Panc1 (cell line): ENCODE measurements at regions not wholly inside any gene's neighbourhood (a gene's known extent, or its start where the extent isn't known, plus 50 kb on each side); places are given as distances from the start of the nearest gene placed in this dataset.

Experiments used
- ATAC-seq: fragments of 200-7000 bp; cut with Tn5 transposase; 2 replicates; pipeline ENCODE4 v1.9.1; 2020; ENCODE audit warnings: mild to moderate bottlenecking, moderate library complexity
- BruUV-seq: library from RNA; stranded (reverse); fragments of 400-500 nt; replicated peaks from 2 replicates; lab custom pipeline; 2021; lab: Mats Ljungman, UMichigan
- CTCF ChIA-PET: fragments of 300-600 bp; sonication (Branson Sonifier 250); formaldehyde crosslinking; loops from one replicate; lab custom pipeline; 2022; ENCODE audit warnings: antibody characterized with exemption; lab: Charles Lee
- POLR2A ChIA-PET: fragments of 300-600 bp; sonication (Branson Sonifier 250); formaldehyde crosslinking; loops from one replicate; lab custom pipeline; 2022; ENCODE audit warnings: antibody characterized with exemption; lab: Charles Lee
- DNase-seq: peaks from one replicate; pipeline ENCODE4 v3.0.0-alpha.2; 2010; ENCODE audit warnings: low read depth, low spot score
- H3K27ac ChIP-seq: 2 replicates; pipeline ENCODE4 v1.5.1; 2011; ENCODE audit warnings: mild to moderate bottlenecking, low read length, inconsistent platforms
- H3K27me3 ChIP-seq: fragments of 200-500 bp; sonication (Bioruptor generic); 2 replicates; pipeline ENCODE4 v1.6.0; 2014; ENCODE audit warnings: low read length, inconsistent platforms; ENCODE audit not compliant: control insufficient read depth, insufficient read depth
- H3K36me3 ChIP-seq: fragments of 200-500 bp; sonication (Bioruptor generic); 2 replicates; pipeline ENCODE4 v1.5.1; 2014; ENCODE audit warnings: inconsistent platforms, mild to moderate bottlenecking, low read length, moderate library complexity; ENCODE audit not compliant: control insufficient read depth, insufficient read depth
- H3K4me1 ChIP-seq: 2 replicates; pipeline ENCODE4 v1.5.1; 2011; ENCODE audit warnings: inconsistent platforms, mild to moderate bottlenecking, low read length, moderate library complexity; ENCODE audit not compliant: control insufficient read depth, insufficient read depth
- H3K4me3 ChIP-seq, 2 experiments: 2 replicates each; pipeline ENCODE4 v1.5.1; 2011 to 2012; ENCODE audit warnings: low read depth in 2 of 2, low read length in 2 of 2, mild to moderate bottlenecking in 2 of 2, inconsistent platforms in 1 of 2, moderate library complexity in 1 of 2
- H3K9me3 ChIP-seq: fragments of 200-500 bp; sonication (Bioruptor generic); 2 replicates; pipeline ENCODE4 v1.5.1; 2014; ENCODE audit warnings: low read depth, mild to moderate bottlenecking, inconsistent platforms, low read length, moderate library complexity; ENCODE audit not compliant: control insufficient read depth, insufficient read depth
- CTCF ChIP-seq: fragments of 450-650 bp; IDR thresholded peaks from 2 replicates; pipeline ENCODE4 v1.5.1; 2017; ENCODE audit warnings: mild to moderate bottlenecking
- POLR2AphosphoS5 ChIP-seq: IDR thresholded peaks from 2 replicates; pipeline ENCODE4 v1.6.1; 2012; ENCODE audit warnings: mild to moderate bottlenecking, low read depth, low read length, moderate library complexity
- REST ChIP-seq, 2 experiments: IDR thresholded peaks; 2 replicates each; pipeline ENCODE4 v1.6.1; 2011 to 2012; ENCODE audit warnings: low read depth in 2 of 2, control low read depth in 1 of 2, low read length in 1 of 2, mild to moderate bottlenecking in 1 of 2, moderate library complexity in 1 of 2; ENCODE audit not compliant: insufficient read depth in 1 of 2
- SIN3A ChIP-seq: IDR thresholded peaks from 2 replicates; pipeline ENCODE4 v1.6.1; 2012; ENCODE audit warnings: low read depth, mild to moderate bottlenecking, low read length, moderate library complexity, borderline replicate concordance; ENCODE audit not compliant: insufficient read depth
- TCF7L2 ChIP-seq: IDR thresholded peaks from 2 replicates; pipeline ENCODE4 v1.6.1; 2011; ENCODE audit warnings: mild to moderate bottlenecking, low read depth, low read length, inconsistent platforms
- in situ Hi-C: cut with HindIII; loops from 2 replicates; pipeline ENCODE4 v1.10.0; 2016; ENCODE audit warnings: low sequenced_read_pairs, low pct_unique_long_range_greater_than_20kb
- intact Hi-C: fragments of 100-400 bp; cut with micrococcal nuclease; formaldehyde crosslinking; loops from one replicate; pipeline ENCODE4 v1.10.0; 2022; ENCODE audit not compliant: unreplicated experiment

GRCh38 chr18:41513438-41513837, 441.6 kb upstream of the PIK3C3 start:
- H3K4me3 ChIP-seq: no peak overlapping the region
- intact Hi-C loops: no loop called here
- no peaks in the 10 kb centered on the region for H3K36me3 ChIP-seq
- CTCF ChIA-PET: no interaction called here
- ATAC-seq: no peak
- H3K4me1 ChIP-seq: no peaks in the 10 kb centered on the region
- POLR2A ChIA-PET: no interaction called here
- in situ Hi-C loops: no loop called here
- no peaks in the 10 kb centered on the region for H3K27me3 ChIP-seq
- TF ChIP-seq TCF7L2 (no peak), POLR2AphosphoS5 (no peak), SIN3A (no peak), REST (IDR thresholded peaks at IDR 0.05; ENCODE audit: insufficient read depth in 1 of 2, low read depth in 2 of 2, low read length in 1 of 2) (no peak), CTCF (no peak)
- no TSS peak for BruUV-seq
- no peak overlapping the region for H3K27ac ChIP-seq
- DNase-seq: no peak
- no peaks in the 10 kb centered on the region for H3K9me3 ChIP-seq

- Histone ChIP-seq H3K9me3 (no peaks in the 10 kb centered on the region), H3K27me3 (no peaks in the 10 kb centered on the region), H3K4me1 (no peaks in the 10 kb centered on the region), H3K4me3 (no peak overlapping the region), H3K36me3 (no peaks in the 10 kb centered on the region), H3K27ac (no peak overlapping the region)
- intact Hi-C loops: no loop called here
- CTCF ChIA-PET: no interaction called here
- BruUV-seq: no TSS peak
- no peak for ATAC-seq
- POLR2A ChIA-PET: no interaction called here
- DNase-seq: no peak
- in situ Hi-C loops: no loop called here
- TF ChIP-seq SIN3A: no peak
Observed at GRCh38 chr18:41504316-41504715, 450.7 kb upstream of the PIK3C3 start.

- ATAC-seq: no peak
- H3K4me3 ChIP-seq: no peak overlapping the region
- H3K36me3 ChIP-seq: no peaks in the 10 kb centered on the region
- intact Hi-C loops (no loop called here), in situ Hi-C loops (no loop called here)
- H3K9me3 ChIP-seq: no peaks in the 10 kb centered on the region
- H3K4me1 ChIP-seq: no peaks in the 10 kb centered on the region
- DNase-seq: no peak
- POLR2A ChIA-PET: no interaction called here
- CTCF ChIA-PET: no interaction called here
- no TSS peak for BruUV-seq
- TF ChIP-seq CTCF: no peak
- TF ChIP-seq SIN3A: no peak
- no peak for TF ChIP-seq POLR2AphosphoS5
- no peak for TF ChIP-seq TCF7L2
- no peak overlapping the region for H3K27ac ChIP-seq
- H3K27me3 ChIP-seq: no peaks in the 10 kb centered on the region
Observed at GRCh38 chr18:41501848-41502247, 453.2 kb upstream of the PIK3C3 start.
